HG03342 (cell line): ENCODE measurements at regions not wholly inside any gene's neighbourhood (a gene's known extent, or its start where the extent isn't known, plus 50 kb on each side); places are given as distances from the start of the nearest gene placed in this dataset.
"Not testable (repeated sequence)": the region's sequence is repeated elsewhere in the genome, so short reads cannot be mapped to it uniquely, and the experiment has no call there.

ENCODE experiments used
- ATAC-seq: cut with Tn5 transposase; IDR thresholded peaks from one replicate; pipeline ENCODE4 v1.9.1; 2021; ENCODE audit warnings: mild to moderate bottlenecking, moderate library complexity; ENCODE audit not compliant: unreplicated experiment

DNA sequence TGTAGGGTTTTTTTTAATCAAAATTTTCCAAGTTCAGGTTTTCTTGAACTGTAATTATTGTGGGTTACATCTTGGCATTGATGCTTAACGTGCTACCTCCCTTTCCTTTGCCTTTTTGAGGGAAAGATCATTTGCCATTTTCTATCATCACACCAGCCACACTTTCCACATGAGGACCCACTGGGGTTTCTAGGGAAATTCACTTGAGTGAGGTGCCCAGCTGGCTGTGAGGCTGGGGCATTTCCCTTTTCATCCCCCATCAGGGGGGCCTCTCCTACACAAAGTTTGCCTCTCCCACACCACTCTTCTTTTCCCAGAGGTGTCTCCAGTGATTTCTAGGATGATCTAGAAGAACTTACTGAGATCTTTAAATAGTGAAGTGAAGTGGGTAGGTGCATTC, 335.7 kb downstream of the BMP4 start:
- ATAC-seq = peak; percentile 23

- no peak for ATAC-seq
Observed at GRCh38 chr14:53620317-53620716, 336.3 kb downstream of the BMP4 start.

GRCh38 chr14:53619691-53620231, 336.9 kb downstream of the BMP4 start:
- no peak for ATAC-seq

DNA sequence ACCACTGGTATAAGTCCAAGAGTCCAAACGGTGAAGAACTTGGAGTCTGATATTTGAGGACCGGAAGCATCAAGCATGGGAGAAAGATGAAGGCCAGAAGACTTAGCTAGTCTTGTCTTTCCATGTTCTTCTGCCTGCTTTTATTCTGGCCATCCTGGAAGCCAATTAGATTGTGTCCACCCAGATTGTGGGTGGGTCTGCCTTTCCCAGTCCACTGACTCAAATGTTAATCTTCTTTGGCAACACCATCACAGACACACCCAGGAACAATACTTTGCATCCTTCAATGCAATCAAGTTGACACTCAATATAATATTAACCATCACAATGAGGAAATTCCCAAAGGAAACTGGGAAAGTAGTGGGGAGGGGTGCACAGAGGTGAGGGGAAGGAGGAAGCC, 340.1 kb downstream of the BMP4 start:
- ATAC-seq = not testable (repeated sequence)

DNA sequence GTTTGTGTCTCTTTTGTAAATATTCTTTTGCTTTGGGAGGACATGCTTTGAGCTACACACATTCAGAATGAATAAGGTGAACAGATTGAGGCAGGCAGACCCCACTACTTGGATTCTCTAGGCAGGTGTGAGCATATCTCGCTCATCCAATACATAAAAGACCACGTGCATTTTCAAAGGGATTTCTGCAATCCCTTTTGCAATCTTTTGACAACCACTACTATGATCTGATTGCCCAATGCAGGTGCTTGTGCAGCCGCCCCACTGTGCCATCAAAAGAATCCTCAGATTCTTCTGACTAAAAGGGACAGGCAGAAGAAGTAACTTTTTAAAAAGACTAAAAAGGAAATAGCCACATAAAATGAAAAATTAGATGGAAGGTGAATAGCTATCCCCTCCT, 341.4 kb downstream of the BMP4 start:
- ATAC-seq = no peak

DNA sequence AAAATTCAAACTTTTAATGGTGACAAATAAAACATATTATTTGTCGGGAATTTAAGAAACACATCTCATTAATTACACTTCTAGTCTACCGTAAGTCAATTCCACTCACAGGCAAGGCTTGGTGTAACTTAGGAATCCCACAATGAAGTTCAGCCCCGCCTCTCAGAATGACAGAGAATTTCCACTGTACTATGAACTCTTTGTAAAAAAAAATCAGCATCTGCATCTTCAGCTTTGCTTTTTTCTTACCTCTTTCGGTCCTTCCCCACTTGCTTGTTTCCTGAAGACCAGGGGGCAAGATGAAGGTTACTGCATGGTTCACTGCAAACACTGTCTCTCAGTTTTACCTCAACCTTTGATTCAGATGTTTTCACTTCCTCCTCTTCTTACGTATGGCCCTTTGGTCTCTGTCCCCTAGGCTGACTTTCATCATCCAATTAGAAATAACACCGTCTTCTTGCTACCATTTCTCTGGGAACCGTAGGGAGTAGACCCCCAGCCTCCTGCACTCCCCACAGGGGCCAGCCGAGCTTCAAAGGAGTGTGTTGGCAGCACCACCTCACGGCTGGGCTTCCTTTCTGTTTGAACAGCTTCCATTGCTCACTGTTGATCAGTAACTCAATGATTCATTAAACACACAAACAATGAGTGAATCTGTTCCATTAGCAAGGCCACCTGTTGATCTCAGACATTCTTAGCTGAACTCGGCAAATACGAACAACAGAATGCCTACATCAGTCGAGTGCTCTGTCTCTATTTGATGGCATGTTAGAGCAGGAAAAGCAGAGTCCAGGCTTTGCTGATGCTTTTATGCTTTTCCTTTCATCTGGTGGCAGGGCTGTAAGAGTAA, 343.0 kb downstream of the BMP4 start:
- ATAC-seq = peak; percentile 96

GRCh38 chr14:53610947-53611346, 345.7 kb downstream of the BMP4 start:
- ATAC-seq = no peak

DNA sequence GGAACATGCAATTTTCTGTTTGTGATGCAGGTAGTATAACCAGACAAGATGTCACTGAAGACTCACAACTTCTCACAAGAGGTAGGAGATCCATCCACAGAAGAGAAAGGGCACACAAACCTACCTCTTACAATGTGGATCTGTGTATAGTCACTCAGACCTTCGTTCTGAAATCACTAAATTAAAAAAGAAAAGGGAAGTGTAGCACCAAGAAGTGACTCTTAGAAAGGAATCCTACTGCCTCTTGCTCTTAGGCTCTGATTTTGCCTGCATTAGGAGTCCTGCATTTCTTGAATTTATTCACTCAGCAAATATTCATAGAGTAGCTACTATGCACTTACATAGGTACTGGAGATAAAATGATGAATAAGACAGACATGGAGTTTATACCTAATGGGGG, 347.6 kb downstream of the BMP4 start:
- ATAC-seq = no peak

DNA sequence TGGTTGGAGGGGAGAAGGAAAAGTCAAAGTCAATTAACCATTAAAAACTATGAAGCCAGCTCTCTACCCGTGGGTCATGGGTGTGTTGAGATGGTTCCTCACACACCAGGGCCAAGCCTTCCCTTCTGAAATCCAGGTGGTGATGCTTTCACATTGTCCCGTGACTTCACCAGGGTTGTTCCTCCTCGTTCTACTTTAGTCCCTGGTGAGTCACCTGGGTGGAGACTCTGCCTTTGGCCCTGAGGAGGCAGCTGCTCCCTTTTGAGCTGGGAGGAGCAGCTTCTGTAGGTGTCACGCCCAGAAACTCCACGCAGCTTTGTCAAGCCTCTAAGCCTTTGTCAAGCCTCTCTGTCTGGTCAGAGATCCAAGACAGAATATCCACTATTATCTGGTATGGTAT, 348.3 kb downstream of the BMP4 start:
- ATAC-seq = peak; percentile 61

- ATAC-seq = no peak
Observed at GRCh38 chr14:53606203-53606602, 350.4 kb downstream of the BMP4 start.

DNA sequence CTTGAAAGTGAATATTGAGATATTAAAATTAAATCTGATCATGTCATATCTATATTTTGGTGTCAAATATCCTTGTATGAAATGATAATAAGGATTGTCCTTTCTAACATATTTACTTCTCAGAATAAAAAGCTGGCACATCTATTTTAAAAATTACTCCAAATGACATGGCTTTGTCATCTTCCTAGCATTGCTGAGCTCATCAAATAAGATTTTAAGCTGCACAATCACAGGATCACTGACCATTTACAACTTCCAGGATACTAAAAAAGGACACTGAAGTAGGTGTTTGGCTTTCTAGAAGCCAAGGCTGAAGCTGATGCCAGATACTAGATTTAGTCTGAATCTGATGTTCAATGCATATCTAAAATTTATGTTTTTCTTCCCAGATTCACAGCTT, 351.1 kb downstream of the BMP4 start:
- ATAC-seq = no peak

GRCh38 chr14:53603994-53604393, 352.6 kb downstream of the BMP4 start:
- ATAC-seq = no peak

- no peak for ATAC-seq
Observed at GRCh38 chr14:53601409-53601808, 355.2 kb downstream of the BMP4 start.

DNA sequence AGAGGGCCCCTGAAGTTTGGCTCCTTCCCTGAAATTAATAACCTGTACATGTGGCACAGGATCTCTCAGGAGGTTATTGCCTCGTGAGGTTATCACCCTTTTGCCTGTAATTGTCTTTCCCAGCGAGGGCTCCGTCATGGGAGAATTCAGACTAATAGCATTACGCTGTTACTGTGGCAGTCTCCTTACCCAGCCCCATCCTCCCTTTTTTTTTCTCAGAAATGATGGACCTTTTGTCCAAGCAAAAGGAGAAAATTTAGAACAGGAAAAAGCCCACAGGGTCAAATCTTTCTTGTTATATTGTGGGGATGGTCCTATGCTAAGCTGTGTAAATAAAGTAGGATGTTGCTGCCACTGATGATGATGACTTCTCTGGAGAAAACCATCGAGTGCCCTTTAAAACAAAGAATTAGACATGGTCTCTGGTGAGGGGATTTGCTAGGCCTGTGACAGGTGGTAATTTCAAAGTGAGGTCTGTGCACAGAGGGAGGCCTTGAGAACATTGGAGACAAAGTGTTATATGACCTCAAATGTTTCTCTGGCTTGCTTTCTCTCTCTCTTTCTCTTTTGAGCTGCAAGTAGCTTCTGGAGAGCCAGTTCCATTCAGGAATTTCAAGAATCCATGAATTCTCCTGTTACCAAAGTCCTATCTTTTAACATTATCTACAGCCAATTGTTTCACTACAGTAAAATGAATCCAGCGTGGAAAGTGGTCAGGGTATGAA, 357.2 kb downstream of the BMP4 start:
- ATAC-seq = no peak

- no peak for ATAC-seq
Observed at GRCh38 chr14:53596853-53597525, 359.6 kb downstream of the BMP4 start.

GRCh38 chr14:53591816-53592215, 364.8 kb downstream of the BMP4 start:
- no peak for ATAC-seq

GRCh38 chr14:53581504-53581903, 375.1 kb downstream of the BMP4 start:
- ATAC-seq = no peak

DNA sequence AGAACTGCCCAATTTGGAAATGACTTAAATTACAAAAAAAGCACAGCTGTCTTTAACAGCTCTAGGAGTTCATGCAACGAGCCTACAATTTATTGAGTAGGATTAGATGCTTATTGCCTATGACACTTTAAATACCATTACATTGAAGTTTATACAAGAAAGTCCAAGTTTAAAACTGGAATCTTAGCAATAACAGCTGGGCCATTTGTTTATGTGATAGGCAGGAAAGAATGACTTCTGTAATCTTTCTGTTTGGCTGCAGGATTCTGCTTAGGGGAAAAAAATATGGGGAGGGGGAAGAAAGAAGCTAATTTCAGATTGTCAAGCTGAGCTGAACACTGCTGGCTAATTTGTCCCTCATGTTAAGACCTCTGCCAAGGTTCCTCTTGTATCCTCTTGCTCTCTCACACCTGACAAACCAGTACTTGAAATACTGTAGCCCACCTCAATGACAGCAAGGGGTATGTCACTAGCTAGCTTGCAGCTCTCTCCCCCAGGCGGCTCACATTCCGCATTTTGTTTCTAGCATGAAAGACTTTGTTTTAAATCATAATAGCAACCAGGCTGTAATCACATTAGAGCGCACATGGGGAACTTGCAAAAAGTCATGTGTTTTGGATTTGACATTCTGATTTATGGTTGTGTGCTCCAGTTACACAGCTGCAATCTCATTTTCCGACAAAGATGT, 384.8 kb downstream of the BMP4 start:
- no peak for ATAC-seq

DNA sequence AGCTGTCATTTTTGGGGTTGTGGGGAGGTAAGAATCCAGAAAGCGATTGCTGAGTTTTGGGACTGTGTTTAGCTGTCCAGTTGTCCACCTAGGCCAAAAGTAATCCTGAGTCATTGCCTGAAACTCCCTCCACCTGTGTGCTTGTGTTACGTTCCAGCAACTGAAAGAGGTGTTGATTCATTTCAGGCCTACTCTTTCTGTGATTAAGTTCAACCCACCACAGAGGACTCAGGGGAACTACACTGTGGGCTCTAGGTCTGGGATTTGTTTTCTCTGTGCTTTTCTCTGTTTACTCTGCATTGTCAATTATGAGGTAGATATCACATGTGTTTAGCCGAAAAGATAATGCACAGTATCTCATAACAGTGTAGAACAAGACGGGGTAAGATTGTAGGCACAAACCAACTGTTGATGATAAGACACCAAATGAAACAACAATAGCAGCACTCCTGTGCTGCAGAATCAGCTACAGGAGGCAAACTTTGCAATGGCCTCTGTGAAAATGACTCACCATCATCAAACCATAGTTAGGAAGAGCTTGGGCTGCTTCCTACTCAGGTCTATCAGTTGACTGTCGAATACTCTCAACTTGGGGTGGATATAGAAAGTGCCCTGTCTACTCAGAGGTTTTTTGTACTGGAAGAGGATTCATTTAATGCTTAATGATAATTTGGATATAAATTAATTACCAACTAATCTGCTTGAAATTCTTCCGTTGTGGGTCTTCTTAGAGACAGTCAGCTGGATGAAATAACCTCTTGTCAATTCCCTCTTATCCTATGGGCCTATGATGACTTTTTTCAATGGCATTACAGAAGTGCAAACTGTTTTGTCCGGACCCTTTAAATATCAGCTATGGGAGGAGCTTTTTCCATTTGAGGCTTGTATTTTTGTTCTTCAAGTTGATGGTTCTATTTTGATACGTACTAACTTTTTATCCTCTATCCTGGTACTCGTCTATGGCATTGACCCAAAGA, 385.9 kb downstream of the BMP4 start:
- ATAC-seq = peak; percentile 95

GRCh38 chr14:53569446-53569845, 387.2 kb downstream of the BMP4 start:
- no peak for ATAC-seq
